MCF 10A (cell line): ENCODE measurements at regions not wholly inside any gene's neighbourhood (a gene's known extent, or its start where the extent isn't known, plus 50 kb on each side); places are given as distances from the start of the nearest gene placed in this dataset.

ENCODE experiments used
- BruUV-seq: library from RNA; stranded (reverse); fragments of 400-500 nt; replicated peaks from 2 replicates; lab custom pipeline; 2021; lab: Mats Ljungman, UMichigan
- CTCF ChIA-PET: fragments of 300-600 bp; sonication (Branson Sonifier 250); formaldehyde crosslinking; extraction: SDS; loops from one replicate; lab custom pipeline; 2021; ENCODE audit warnings: antibody characterized with exemption, inconsistent platforms; lab: Yijun Ruan, JAX
- POLR2A ChIA-PET: fragments of 300-600, 350-650 bp; sonication (Branson Sonifier 250); formaldehyde crosslinking; extraction: SDS; loops from one replicate; lab custom pipeline; 2020; ENCODE audit warnings: antibody characterized with exemption, inconsistent platforms; lab: Yijun Ruan, JAX
- DNase-seq: peaks from one replicate; pipeline ENCODE4 v3.0.0-alpha.2; 2018; ENCODE audit not compliant: unreplicated experiment
- H3K27ac Mint-ChIP-seq: one replicate; pipeline ENCODE4 v1.8.0; 2022; ENCODE audit warnings: mild to moderate bottlenecking, low read depth, mixed read lengths; ENCODE audit not compliant: unreplicated experiment
- H3K27me3 Mint-ChIP-seq: one replicate; pipeline ENCODE4 v1.8.0; 2022; ENCODE audit warnings: mixed read lengths; ENCODE audit not compliant: insufficient read depth, unreplicated experiment
- H3K36me3 Mint-ChIP-seq: one replicate; pipeline ENCODE4 v1.8.0; 2022; ENCODE audit warnings: mild to moderate bottlenecking, moderate library complexity, mixed read lengths; ENCODE audit not compliant: insufficient read depth, unreplicated experiment
- H3K4me1 Mint-ChIP-seq: one replicate; pipeline ENCODE4 v1.8.0; 2022; ENCODE audit warnings: mixed read lengths; ENCODE audit not compliant: insufficient read depth, unreplicated experiment
- H3K4me3 Mint-ChIP-seq: one replicate; pipeline ENCODE4 v1.8.0; 2022; ENCODE audit warnings: mild to moderate bottlenecking, moderate library complexity, mixed read lengths; ENCODE audit not compliant: unreplicated experiment
- H3K9me3 Mint-ChIP-seq: one replicate; pipeline ENCODE4 v1.8.0; 2022; ENCODE audit warnings: mixed read lengths; ENCODE audit not compliant: unreplicated experiment
- intact Hi-C: fragments of 100-400 bp; cut with micrococcal nuclease; formaldehyde crosslinking; loops from 2 replicates; pipeline ENCODE4 v1.14.1; 2022
- TF ChIP-seq, protein P1 (sequence below): fragments of 200-600 bp; IDR thresholded peaks from one replicate; pipeline ENCODE4 v1.8.0; 2022; ENCODE audit warnings: antibody characterized with exemption, mild to moderate bottlenecking; ENCODE audit not compliant: unreplicated experiment

DNA sequence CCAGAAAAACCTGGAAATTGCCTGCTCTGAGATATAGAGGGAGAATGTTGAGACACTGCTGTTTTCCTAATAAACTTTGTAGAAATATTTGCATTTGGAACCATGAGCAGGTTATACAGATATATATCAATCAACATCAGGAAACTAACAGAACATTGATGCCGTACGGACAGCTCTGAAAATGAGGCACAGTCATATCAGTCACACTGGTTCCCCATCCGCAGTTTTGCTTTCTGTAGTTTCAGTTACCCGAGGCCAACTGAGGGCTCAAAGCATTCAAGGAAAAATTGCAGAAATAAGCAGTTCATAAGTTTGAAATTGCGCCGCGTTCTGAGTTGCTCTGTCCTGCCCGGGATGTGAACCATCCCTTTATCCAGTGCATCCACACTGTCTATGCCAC, 137.9 kb downstream of the KLF6 start:
- no peaks in the 10 kb centered on the region for H3K4me1 Mint-ChIP-seq
- CTCF ChIA-PET, result interaction anchor here (0.6 to 0.7 kb wide), 2 partner anchors 32 to 840 kb away, joined by 3 to 4 read pairs; no protein-coding TSS in a partner anchor
- POLR2A ChIA-PET, result no interaction called here
- intact Hi-C loops, result no loop called here
- TF ChIP-seq, protein P1, sequence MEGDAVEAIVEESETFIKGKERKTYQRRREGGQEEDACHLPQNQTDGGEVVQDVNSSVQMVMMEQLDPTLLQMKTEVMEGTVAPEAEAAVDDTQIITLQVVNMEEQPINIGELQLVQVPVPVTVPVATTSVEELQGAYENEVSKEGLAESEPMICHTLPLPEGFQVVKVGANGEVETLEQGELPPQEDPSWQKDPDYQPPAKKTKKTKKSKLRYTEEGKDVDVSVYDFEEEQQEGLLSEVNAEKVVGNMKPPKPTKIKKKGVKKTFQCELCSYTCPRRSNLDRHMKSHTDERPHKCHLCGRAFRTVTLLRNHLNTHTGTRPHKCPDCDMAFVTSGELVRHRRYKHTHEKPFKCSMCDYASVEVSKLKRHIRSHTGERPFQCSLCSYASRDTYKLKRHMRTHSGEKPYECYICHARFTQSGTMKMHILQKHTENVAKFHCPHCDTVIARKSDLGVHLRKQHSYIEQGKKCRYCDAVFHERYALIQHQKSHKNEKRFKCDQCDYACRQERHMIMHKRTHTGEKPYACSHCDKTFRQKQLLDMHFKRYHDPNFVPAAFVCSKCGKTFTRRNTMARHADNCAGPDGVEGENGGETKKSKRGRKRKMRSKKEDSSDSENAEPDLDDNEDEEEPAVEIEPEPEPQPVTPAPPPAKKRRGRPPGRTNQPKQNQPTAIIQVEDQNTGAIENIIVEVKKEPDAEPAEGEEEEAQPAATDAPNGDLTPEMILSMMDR, result no peak
- H3K36me3 Mint-ChIP-seq, result no peaks in the 10 kb centered on the region
- BruUV-seq, result no TSS peak
- no peak overlapping the region for H3K4me3 Mint-ChIP-seq
- H3K27me3 Mint-ChIP-seq, result no peaks in the 10 kb centered on the region
- H3K9me3 Mint-ChIP-seq, result peaks cover 4% of the 10 kb centered on the region
- no peak for DNase-seq
- no peak overlapping the region for H3K27ac Mint-ChIP-seq

DNA sequence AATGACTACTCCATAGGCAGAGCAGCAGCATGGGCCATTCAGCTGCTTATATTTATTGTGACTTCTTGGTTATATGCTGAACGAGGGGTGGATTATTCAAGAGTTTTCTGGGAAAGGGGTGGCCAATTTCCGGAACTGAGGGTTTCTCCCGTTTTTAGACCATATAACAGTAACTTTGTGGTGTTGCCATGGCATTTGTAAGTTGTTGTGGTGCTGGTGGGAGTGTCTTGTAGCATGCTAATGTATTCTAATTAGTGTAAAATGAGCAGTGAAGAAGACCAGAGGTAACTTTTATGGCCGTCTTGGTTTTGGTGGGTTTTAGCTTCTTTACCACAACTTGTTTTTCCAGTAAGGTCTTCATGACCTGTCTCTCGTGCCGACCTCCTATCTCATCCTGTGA, 139.6 kb downstream of the KLF6 start:
- TF ChIP-seq, protein P1, result no peak
- no peak overlapping the region for H3K4me3 Mint-ChIP-seq
- no peaks in the 10 kb centered on the region for H3K36me3 Mint-ChIP-seq
- H3K4me1 Mint-ChIP-seq, result no peaks in the 10 kb centered on the region
- no peak for DNase-seq
- H3K27me3 Mint-ChIP-seq, result no peaks in the 10 kb centered on the region
- no TSS peak for BruUV-seq
- H3K27ac Mint-ChIP-seq, result no peak overlapping the region
- H3K9me3 Mint-ChIP-seq, result peaks cover 9% of the 10 kb centered on the region
- ChIA-PET CTCF (no interaction called here), POLR2A (interaction anchor here (0.7 kb wide), 1 partner anchor 135 kb away, joined by 3 read pairs; no protein-coding TSS in a partner anchor)
- intact Hi-C loops, result no loop called here

DNA sequence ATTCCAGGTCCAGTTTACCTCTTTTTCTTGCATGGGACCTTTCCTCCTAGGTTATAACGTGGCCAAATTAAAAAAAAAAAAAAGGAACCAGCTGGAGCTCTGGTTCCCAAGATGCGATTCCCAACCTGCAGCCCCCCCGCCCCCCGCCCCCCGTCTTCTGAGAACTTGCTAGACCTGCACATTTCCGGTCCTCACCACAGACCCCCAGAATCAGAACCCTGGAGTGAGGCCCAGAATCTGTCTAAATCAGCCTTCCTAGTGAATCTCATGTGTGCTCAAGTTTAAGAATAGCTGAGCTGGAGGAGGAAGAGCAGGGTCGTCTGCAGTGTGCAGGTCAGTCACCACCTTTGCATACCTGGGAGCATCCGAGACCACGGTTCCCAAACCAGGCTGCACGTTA, 144.2 kb downstream of the KLF6 start:
- H3K4me1 Mint-ChIP-seq, result peaks cover 10% of the 10 kb centered on the region
- POLR2A ChIA-PET, result interaction anchor here (0.6 to 1.1 kb wide), 3 partner anchors 12 to 75 kb away, joined by 3 read pairs; no protein-coding TSS in a partner anchor
- H3K36me3 Mint-ChIP-seq, result no peaks in the 10 kb centered on the region
- CTCF ChIA-PET, result no interaction called here
- H3K27ac Mint-ChIP-seq, result no peak overlapping the region
- no TSS peak for BruUV-seq
- H3K27me3 Mint-ChIP-seq, result no peaks in the 10 kb centered on the region
- intact Hi-C loops, result no loop called here
- no peak overlapping the region for H3K4me3 Mint-ChIP-seq
- no peak for DNase-seq
- peaks cover 9% of the 10 kb centered on the region for H3K9me3 Mint-ChIP-seq
- TF ChIP-seq, protein P1, result no peak

DNA sequence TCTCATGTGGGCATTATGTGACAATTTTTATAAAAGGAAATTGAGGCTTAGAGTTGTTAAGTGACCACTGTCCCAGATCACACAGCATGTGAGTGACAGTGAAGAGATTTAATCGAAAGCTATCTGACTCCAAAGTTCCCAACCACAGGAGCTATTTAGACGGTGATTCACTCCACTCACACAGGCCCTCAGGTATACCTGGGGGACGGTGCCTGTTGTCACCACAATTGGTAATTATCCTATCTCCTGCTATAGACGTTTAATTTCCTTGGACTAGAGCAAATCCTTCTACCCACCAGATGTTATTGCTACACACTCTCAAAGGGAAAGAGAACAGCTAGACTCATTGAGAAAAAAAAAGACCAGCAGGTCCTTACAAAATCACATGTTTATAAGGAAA, 145.5 kb downstream of the KLF6 start:
- Mint-ChIP-seq H3K4me3 (no peak overlapping the region), H3K27ac (no peak overlapping the region), H3K9me3 (peaks cover 9% of the 10 kb centered on the region), H3K4me1 (peaks cover 12% of the 10 kb centered on the region), H3K27me3 (no peaks in the 10 kb centered on the region), H3K36me3 (no peaks in the 10 kb centered on the region)
- no peak for DNase-seq
- POLR2A ChIA-PET, result interaction anchor here (1.1 kb wide), 1 partner anchor 147 kb away, joined by 3 read pairs; no protein-coding TSS in a partner anchor
- TF ChIP-seq, protein P1, result no peak
- CTCF ChIA-PET, result no interaction called here
- no TSS peak for BruUV-seq
- intact Hi-C loops, result no loop called here
